IMR-90 (cell line): ENCODE measurements at regions not wholly inside any gene's neighbourhood (a gene's known extent, or its start where the extent isn't known, plus 50 kb on each side); places are given as distances from the start of the nearest gene placed in this dataset.

Experiments used
- ATAC-seq: fragments of 200-7000 bp; cut with Tn5 transposase; 2 replicates; pipeline ENCODE4 v1.9.1; 2020; ENCODE audit warnings: low read depth, mild to moderate bottlenecking, moderate library complexity
- BruUV-seq: library from RNA; stranded (reverse); fragments of 400-500 nt; replicated peaks from 2 replicates; lab custom pipeline; 2021; lab: Mats Ljungman, UMichigan
- CTCF ChIA-PET: fragments of 300-600 bp; formaldehyde crosslinking; extraction: SDS; loops from one replicate; lab custom pipeline; 2021; ENCODE audit warnings: antibody characterized with exemption; lab: Yijun Ruan, JAX
- POLR2A ChIA-PET: fragments of 300-600 bp; sonication (Branson Sonifier 250); formaldehyde crosslinking; loops from one replicate; lab custom pipeline; 2022; ENCODE audit warnings: antibody characterized with exemption; ENCODE audit not compliant: unreplicated experiment; lab: Charles Lee
- DNase-seq: peaks from one replicate; pipeline ENCODE4 v3.0.0; 2013
- H2AFZ ChIP-seq: replicated peaks from 2 replicates; pipeline ENCODE3; 2013; ENCODE audit warnings: low read length, mild to moderate bottlenecking; ENCODE audit not compliant: poor library complexity
- H2AK5ac ChIP-seq: 2 replicates; pipeline ENCODE4 v1.6.1; 2013; ENCODE audit warnings: low read depth, low read length, inconsistent platforms
- H2AK9ac ChIP-seq: replicated peaks from 2 replicates; pipeline ENCODE3; 2013; ENCODE audit warnings: mild to moderate bottlenecking, low read depth, low read length, moderate library complexity; ENCODE audit not compliant: poor library complexity
- H2BK120ac ChIP-seq: 2 replicates; pipeline ENCODE4 v1.6.1; 2013; ENCODE audit warnings: low read depth, low read length, inconsistent platforms
- H2BK15ac ChIP-seq: 3 replicates; pipeline ENCODE4 v1.6.1; 2013; ENCODE audit warnings: low read depth, low read length, inconsistent platforms
- H2BK20ac ChIP-seq: 2 replicates; pipeline ENCODE4 v1.6.1; 2013; ENCODE audit warnings: low read depth, mild to moderate bottlenecking, inconsistent platforms, low read length, moderate library complexity
- H2BK5ac ChIP-seq: 2 replicates; pipeline ENCODE4 v1.6.1; 2013; ENCODE audit warnings: mild to moderate bottlenecking, low read depth, low read length, inconsistent platforms; ENCODE audit not compliant: poor library complexity, severe bottlenecking
- H3K14ac ChIP-seq: replicated peaks from 2 replicates; pipeline ENCODE4 v1.6.1; 2013; ENCODE audit warnings: low read depth, low read length, inconsistent platforms
- H3K18ac ChIP-seq: 2 replicates; pipeline ENCODE4 v1.6.1; 2013; ENCODE audit warnings: low read depth, low read length, control low read depth
- H3K23ac ChIP-seq: 2 replicates; pipeline ENCODE4 v1.6.1; 2013; ENCODE audit warnings: low read depth, low read length, inconsistent platforms
- H3K27ac ChIP-seq: 2 replicates; pipeline ENCODE4 v1.5.1; 2013; ENCODE audit warnings: mild to moderate bottlenecking, control low read depth, low read length; ENCODE audit not compliant: insufficient read depth
- H3K27me3 ChIP-seq: 2 replicates; pipeline ENCODE4 v1.6.1; 2013; ENCODE audit warnings: low read length; ENCODE audit not compliant: control insufficient read depth, insufficient read depth
- H3K36me3 ChIP-seq: 2 replicates; pipeline ENCODE4 v1.6.1; 2013; ENCODE audit warnings: low read length, mixed read lengths; ENCODE audit not compliant: control insufficient read depth, insufficient read depth
- H3K4ac ChIP-seq: 2 replicates; pipeline ENCODE4 v1.6.1; 2013; ENCODE audit warnings: low read depth, low read length, inconsistent platforms
- H3K4me1 ChIP-seq: 2 replicates; pipeline ENCODE4 v1.6.1; 2013; ENCODE audit warnings: low read length, mixed read lengths; ENCODE audit not compliant: control insufficient read depth, insufficient read depth
- H3K4me2 ChIP-seq: 2 replicates; pipeline ENCODE4 v1.6.1; 2013; ENCODE audit warnings: low read depth, mild to moderate bottlenecking, control low read depth, low read length, moderate library complexity
- H3K4me3 ChIP-seq: 2 replicates; pipeline ENCODE4 v1.5.1; 2013; ENCODE audit warnings: low read depth, mild to moderate bottlenecking, control low read depth, low read length, moderate library complexity; ENCODE audit not compliant: insufficient read depth
- H3K56ac ChIP-seq: 2 replicates; pipeline ENCODE4 v1.6.1; 2013; ENCODE audit warnings: low read length, inconsistent platforms; ENCODE audit not compliant: insufficient read depth; ENCODE audit errors: extremely low read depth
- H3K79me1 ChIP-seq, 2 experiments: 2 replicates each; pipeline ENCODE4 v1.6.1; 2013; ENCODE audit warnings: low read length in 2 of 2, inconsistent platforms in 1 of 2, low read depth in 1 of 2
- H3K9ac ChIP-seq: 2 replicates; pipeline ENCODE4 v1.6.1; 2013; ENCODE audit warnings: low read depth, low read length, control low read depth
- H3K9me1 ChIP-seq: 2 replicates; pipeline ENCODE4 v1.6.1; 2013; ENCODE audit warnings: low read length, inconsistent platforms; ENCODE audit not compliant: insufficient read depth
- H3K9me3 ChIP-seq: 2 replicates; pipeline ENCODE4 v1.6.1; 2013; ENCODE audit warnings: low read length; ENCODE audit not compliant: control insufficient read depth, insufficient read depth
- H4K20me1 ChIP-seq: 2 replicates; pipeline ENCODE4 v1.6.1; 2013; ENCODE audit warnings: low read length, inconsistent platforms; ENCODE audit not compliant: insufficient read depth
- H4K5ac ChIP-seq: 2 replicates; pipeline ENCODE4 v1.6.1; 2013; ENCODE audit warnings: mild to moderate bottlenecking, low read depth, low read length, control low read depth
- H4K8ac ChIP-seq, 2 experiments: 2 replicates each; pipeline ENCODE4 v1.6.1; 2013; ENCODE audit warnings: low read depth in 2 of 2, low read length in 2 of 2, control low read depth in 1 of 2, inconsistent platforms in 1 of 2
- H4K91ac ChIP-seq: 2 replicates; pipeline ENCODE4 v1.6.1; 2013; ENCODE audit warnings: low read depth, low read length, inconsistent platforms; ENCODE audit not compliant: insufficient read depth
- MAFK ChIP-seq: IDR thresholded peaks from 2 replicates; pipeline ENCODE4 v1.6.1; 2012; ENCODE audit warnings: low read depth, low read length, improper control_type of control experiment
- WGBS, 2 experiments: methylation state at CpG; one replicate each; pipeline versions ENCODE4 v1.1.5 to v1.1.7; 2013; ENCODE audit warnings: missing lambda C conversion rate in 2 of 2; ENCODE audit not compliant: insufficient read length in 1 of 2; ENCODE audit errors: extremely low coverage in 2 of 2; 5-methylcytosine and 5-hydroxymethylcytosine counted together
- dilution Hi-C: fragments of 300-500 bp; cut with HindIII; formaldehyde crosslinking; loops from one replicate; pipeline ENCODE4 v1.14.3; 2018; ENCODE audit warnings: low sequenced_read_pairs; ENCODE audit not compliant: unreplicated experiment
- in situ Hi-C: fragments of 300-500 bp; cut with MboI; formaldehyde crosslinking; loops from 3 replicates; pipeline ENCODE4 v1.14.3; 2019; ENCODE audit warnings: low sequenced_read_pairs, inconsistent platforms, mixed read lengths
- intact Hi-C: fragments of 100-400 bp; cut with micrococcal nuclease; formaldehyde crosslinking; loops from 2 replicates; pipeline ENCODE4 v1.10.0; 2022
- TF ChIP-seq, protein P1 (sequence below): fragments of 150-350 bp; IDR thresholded peaks from 2 replicates; pipeline ENCODE4 v1.6.1; 2016; ENCODE audit warnings: low read depth, mild to moderate bottlenecking, low read length, moderate library complexity, borderline replicate concordance
- TF ChIP-seq, protein P2 (sequence below): conservative IDR thresholded peaks from 2 replicates; pipeline ENCODE4 v1.5.1; 2012; ENCODE audit warnings: mild to moderate bottlenecking, low read depth, low read length, improper control_type of control experiment

DNA sequence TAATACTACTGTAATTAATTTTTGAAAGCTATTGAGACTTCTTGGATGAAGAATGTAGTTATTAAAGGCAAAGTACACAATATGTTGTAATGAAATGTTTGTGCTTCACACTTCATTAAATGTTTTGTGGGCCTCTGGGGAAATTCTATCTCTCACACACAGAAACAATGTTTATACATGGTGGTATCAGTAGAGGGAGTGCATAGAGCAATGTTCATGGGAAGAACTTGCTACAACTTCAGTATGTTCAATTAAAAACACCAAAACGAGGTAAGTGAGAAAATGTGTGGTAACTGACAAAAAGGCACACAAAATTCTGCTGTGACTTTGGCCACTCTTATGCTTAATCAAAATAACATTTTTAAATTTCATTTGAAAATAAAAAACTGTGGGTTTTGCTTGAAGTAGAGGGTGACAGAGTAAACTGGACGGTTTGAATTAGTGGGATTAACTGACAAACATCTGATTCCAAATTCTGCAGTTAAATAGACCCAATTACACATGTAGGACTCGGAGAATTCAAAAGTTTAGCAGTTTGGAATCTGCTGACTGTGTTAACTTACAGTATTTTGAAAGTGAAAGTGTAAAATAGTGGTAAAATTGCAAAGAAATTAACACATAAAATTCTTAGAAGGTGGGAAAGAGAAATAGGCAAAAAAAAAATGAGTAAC lies 111.4 kb upstream of the TTC29 start:
- H3K9me3 ChIP-seq: no peaks in the 10 kb centered on the region
- peaks cover 9% of the 10 kb centered on the region for H3K4me1 ChIP-seq
- H3K27ac ChIP-seq: peak overlapping the region; percentile 54; the same call in 1 of the 2 replicates
- peak; percentile 77 for TF ChIP-seq MAFK
- TF ChIP-seq, protein P1, sequence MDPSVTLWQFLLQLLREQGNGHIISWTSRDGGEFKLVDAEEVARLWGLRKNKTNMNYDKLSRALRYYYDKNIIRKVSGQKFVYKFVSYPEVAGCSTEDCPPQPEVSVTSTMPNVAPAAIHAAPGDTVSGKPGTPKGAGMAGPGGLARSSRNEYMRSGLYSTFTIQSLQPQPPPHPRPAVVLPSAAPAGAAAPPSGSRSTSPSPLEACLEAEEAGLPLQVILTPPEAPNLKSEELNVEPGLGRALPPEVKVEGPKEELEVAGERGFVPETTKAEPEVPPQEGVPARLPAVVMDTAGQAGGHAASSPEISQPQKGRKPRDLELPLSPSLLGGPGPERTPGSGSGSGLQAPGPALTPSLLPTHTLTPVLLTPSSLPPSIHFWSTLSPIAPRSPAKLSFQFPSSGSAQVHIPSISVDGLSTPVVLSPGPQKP: no peak
- TF ChIP-seq, protein P2, sequence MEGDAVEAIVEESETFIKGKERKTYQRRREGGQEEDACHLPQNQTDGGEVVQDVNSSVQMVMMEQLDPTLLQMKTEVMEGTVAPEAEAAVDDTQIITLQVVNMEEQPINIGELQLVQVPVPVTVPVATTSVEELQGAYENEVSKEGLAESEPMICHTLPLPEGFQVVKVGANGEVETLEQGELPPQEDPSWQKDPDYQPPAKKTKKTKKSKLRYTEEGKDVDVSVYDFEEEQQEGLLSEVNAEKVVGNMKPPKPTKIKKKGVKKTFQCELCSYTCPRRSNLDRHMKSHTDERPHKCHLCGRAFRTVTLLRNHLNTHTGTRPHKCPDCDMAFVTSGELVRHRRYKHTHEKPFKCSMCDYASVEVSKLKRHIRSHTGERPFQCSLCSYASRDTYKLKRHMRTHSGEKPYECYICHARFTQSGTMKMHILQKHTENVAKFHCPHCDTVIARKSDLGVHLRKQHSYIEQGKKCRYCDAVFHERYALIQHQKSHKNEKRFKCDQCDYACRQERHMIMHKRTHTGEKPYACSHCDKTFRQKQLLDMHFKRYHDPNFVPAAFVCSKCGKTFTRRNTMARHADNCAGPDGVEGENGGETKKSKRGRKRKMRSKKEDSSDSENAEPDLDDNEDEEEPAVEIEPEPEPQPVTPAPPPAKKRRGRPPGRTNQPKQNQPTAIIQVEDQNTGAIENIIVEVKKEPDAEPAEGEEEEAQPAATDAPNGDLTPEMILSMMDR: peak; percentile 13; the same call in 1 of the 2 replicates
- no CpG with 5 or more reads among the region's 3 CpGs for WGBS, 2 experiments
- peak overlapping the region; percentile 97 for H4K5ac ChIP-seq
- H3K18ac ChIP-seq: peak overlapping the region; percentile 90
- peak overlapping the region; percentile 99 for H3K4me2 ChIP-seq
- H2BK15ac ChIP-seq: no peak overlapping the region
- H4K91ac ChIP-seq: no peak overlapping the region
- H3K23ac ChIP-seq: no peak overlapping the region
- H4K20me1 ChIP-seq: no peaks in the 10 kb centered on the region
- no TSS peak for BruUV-seq
- DNase-seq: peak; percentile 14
- CTCF ChIA-PET: no interaction called here
- H3K79me1 ChIP-seq: no peaks in the 10 kb centered on the region
- dilution Hi-C loops: no loop called here
- peak; percentile 70 for ATAC-seq
- no peak overlapping the region for H2AK9ac ChIP-seq
- peak overlapping the region; percentile 52 for H3K9ac ChIP-seq
- H2BK5ac ChIP-seq: peak overlapping the region; percentile 79
- no peak overlapping the region for H2AFZ ChIP-seq
- intact Hi-C loops: loop anchor here (2.0 kb wide), 1 partner anchor 40 kb away; no protein-coding TSS in a partner anchor
- no peak overlapping the region for H2AK5ac ChIP-seq
- peak overlapping the region; percentile 33; the same call in 1 of the 2 replicates for H2BK120ac ChIP-seq
- H3K56ac ChIP-seq: peak overlapping the region; percentile 58; the same call in 1 of the 2 replicates
- peak overlapping the region; percentile 48 for H3K4me3 ChIP-seq
- no peaks in the 10 kb centered on the region for H3K36me3 ChIP-seq
- no peak overlapping the region; the same call in 1 of the 2 replicates for H2BK20ac ChIP-seq
- in situ Hi-C loops: no loop called here
- H3K4ac ChIP-seq: 0 out of 2 replicates have a peak overlapping the region, but pooled peaks have one; percentile 41
- H4K8ac ChIP-seq: peak overlapping the region; percentile 4 to 92; a peak in 3 of 4 replicates
- POLR2A ChIA-PET: no interaction called here
- H3K14ac ChIP-seq: no peak overlapping the region
- H3K9me1 ChIP-seq: 0 out of 2 replicates have a peak, but pooled peaks cover 4% of the 10 kb centered on the region
- H3K27me3 ChIP-seq: no peaks in the 10 kb centered on the region
